OCI-LY7 (cell line): ENCODE measurements at regions not wholly inside any gene's neighbourhood (a gene's known extent, or its start where the extent isn't known, plus 50 kb on each side); places are given as distances from the start of the nearest gene placed in this dataset.

Experiments
- BruUV-seq: library from RNA; stranded (reverse); fragments of 400-500 nt; replicated peaks from 2 replicates; lab custom pipeline; 2021; lab: Mats Ljungman, UMichigan
- CTCF ChIA-PET: fragments of 300-600 bp; sonication (Branson Sonifier 250); formaldehyde crosslinking; loops from one replicate; lab custom pipeline; 2022; ENCODE audit warnings: antibody characterized with exemption; ENCODE audit not compliant: unreplicated experiment; lab: Charles Lee
- POLR2A ChIA-PET: fragments of 300-600 bp; sonication (Branson Sonifier 250); formaldehyde crosslinking; loops from one replicate; lab custom pipeline; 2022; ENCODE audit warnings: antibody characterized with exemption; lab: Charles Lee
- DNase-seq: peaks from one replicate; pipeline ENCODE4 v3.0.0-alpha.2; 2015; ENCODE audit warnings: low spot score
- H2AFZ ChIP-seq: fragments of 200-600 bp; sonication (generic), shearing (Covaris generic); 2 replicates; pipeline ENCODE4 v1.6.1; 2014; ENCODE audit warnings: mild to moderate bottlenecking, antibody characterized with exemption, low read length, moderate library complexity
- H3K27ac ChIP-seq: fragments of 200-600 bp; sonication (generic); 2 replicates; pipeline ENCODE4 v1.5.1; 2014; ENCODE audit warnings: mixed run types, low read depth, mild to moderate bottlenecking, moderate library complexity, low read length, inconsistent platforms; ENCODE audit not compliant: poor library complexity, severe bottlenecking
- H3K36me3 ChIP-seq: fragments of 200-600 bp; sonication (generic); 2 replicates; pipeline ENCODE4 v1.6.1; 2014; ENCODE audit warnings: mild to moderate bottlenecking, antibody characterized with exemption, low read length, moderate library complexity, mixed read lengths; ENCODE audit not compliant: insufficient read depth
- H3K4me1 ChIP-seq: fragments of 200-600 bp; sonication (generic); 2 replicates; pipeline ENCODE4 v1.5.1; 2014; ENCODE audit warnings: mild to moderate bottlenecking, low read length; ENCODE audit not compliant: insufficient read depth, poor library complexity, severe bottlenecking
- H3K4me2 ChIP-seq: fragments of 200-600 bp; sonication (generic); 2 replicates; pipeline ENCODE4 v1.6.1; 2014; ENCODE audit warnings: mild to moderate bottlenecking, low read length
- H3K4me3 ChIP-seq: fragments of 200-600 bp; sonication (generic); 2 replicates; pipeline ENCODE4 v1.5.1; 2014; ENCODE audit warnings: mild to moderate bottlenecking, low read depth, low read length; ENCODE audit not compliant: poor library complexity, severe bottlenecking
- H3K79me2 ChIP-seq: fragments of 200-600 bp; sonication (generic); 2 replicates; pipeline ENCODE4 v1.6.1; 2016; ENCODE audit warnings: low read depth, mild to moderate bottlenecking, low read length, moderate library complexity, mixed read lengths; ENCODE audit not compliant: insufficient read depth
- H3K9me2 ChIP-seq: fragments of 200-600 bp; sonication (generic); 2 replicates; pipeline ENCODE4 v1.6.1; 2016; ENCODE audit warnings: mild to moderate bottlenecking, low read length, mixed read lengths; ENCODE audit not compliant: insufficient read depth
- H3K9me3 ChIP-seq: fragments of 200-600 bp; sonication (generic); 2 replicates; pipeline ENCODE4 v1.6.1; 2014; ENCODE audit warnings: mild to moderate bottlenecking, mixed run types, low read length, mixed read lengths
- H4K20me1 ChIP-seq: fragments of 200-600 bp; sonication (generic); 2 replicates; pipeline ENCODE4 v1.6.1; 2014; ENCODE audit warnings: mild to moderate bottlenecking, antibody characterized with exemption, low read length, moderate library complexity, mixed read lengths; ENCODE audit not compliant: insufficient read depth
- EZH2phosphoT487 ChIP-seq: fragments of 200-600 bp; sonication (generic); IDR thresholded peaks from 2 replicates; pipeline ENCODE4 v1.6.1; 2018; ENCODE audit warnings: low read depth, borderline replicate concordance, mild to moderate bottlenecking, mixed run types, antibody characterized with exemption, low read length, moderate library complexity, mixed read lengths
- intact Hi-C: fragments of 100-400 bp; cut with micrococcal nuclease; formaldehyde crosslinking; loops from one replicate; pipeline ENCODE4 v1.10.0; 2022; ENCODE audit not compliant: unreplicated experiment
- TF ChIP-seq, protein P1 (sequence below): fragments of 200-600 bp; sonication (generic); conservative IDR thresholded peaks from 2 replicates; pipeline ENCODE4 v1.5.1; 2014; ENCODE audit warnings: mild to moderate bottlenecking, antibody characterized with exemption, low read length, moderate library complexity, mixed read lengths

DNA sequence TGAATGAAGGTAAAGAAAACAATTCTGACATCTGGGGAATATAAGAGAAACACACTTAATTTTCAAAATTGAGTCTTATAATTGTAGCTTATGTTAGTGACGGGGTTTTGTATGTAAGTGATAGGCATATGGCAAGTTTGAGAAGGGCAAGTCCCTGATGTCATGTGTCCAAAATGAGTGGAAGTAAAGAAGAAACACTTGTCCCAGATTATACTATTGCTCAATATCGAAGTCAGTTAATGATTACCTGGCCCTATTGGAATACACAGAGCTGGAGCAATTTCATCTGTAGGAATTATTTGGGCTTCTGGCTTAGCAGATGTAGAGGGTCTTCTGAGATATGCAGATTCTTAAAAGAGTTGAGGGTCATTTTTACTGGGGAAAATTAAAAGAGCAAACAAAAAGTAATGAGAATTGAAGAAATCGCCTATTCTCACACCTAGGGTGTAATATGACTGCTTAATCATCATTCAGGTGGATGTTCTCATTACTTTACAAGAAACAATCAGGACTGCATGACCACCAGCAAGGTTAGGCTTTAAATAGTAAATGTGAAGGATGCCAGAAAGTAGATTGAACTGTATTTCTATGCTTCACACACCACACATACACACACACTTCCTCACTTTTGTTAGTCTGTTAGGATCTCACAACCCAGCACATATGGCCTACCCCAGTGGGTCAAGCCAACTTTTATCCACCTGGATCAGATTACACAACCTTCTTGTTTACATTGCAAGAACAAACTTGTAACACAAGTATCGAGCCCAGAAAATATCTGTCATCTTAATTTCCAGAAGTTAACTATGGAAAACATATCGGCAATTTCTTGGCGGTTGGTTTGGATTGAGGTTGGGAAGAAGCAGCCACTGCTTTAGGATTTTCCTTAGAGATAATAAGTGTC lies 183.3 kb upstream of the LRRC3B start:
- H3K9me3 ChIP-seq, result no peaks in the 10 kb centered on the region
- H3K4me3 ChIP-seq, result no peak overlapping the region
- BruUV-seq, result no TSS peak
- no peaks in the 10 kb centered on the region for H4K20me1 ChIP-seq
- no peak overlapping the region for H2AFZ ChIP-seq
- H3K9me2 ChIP-seq, result no peaks in the 10 kb centered on the region
- no peak for DNase-seq
- intact Hi-C loops, result no loop called here
- TF ChIP-seq, protein P1, sequence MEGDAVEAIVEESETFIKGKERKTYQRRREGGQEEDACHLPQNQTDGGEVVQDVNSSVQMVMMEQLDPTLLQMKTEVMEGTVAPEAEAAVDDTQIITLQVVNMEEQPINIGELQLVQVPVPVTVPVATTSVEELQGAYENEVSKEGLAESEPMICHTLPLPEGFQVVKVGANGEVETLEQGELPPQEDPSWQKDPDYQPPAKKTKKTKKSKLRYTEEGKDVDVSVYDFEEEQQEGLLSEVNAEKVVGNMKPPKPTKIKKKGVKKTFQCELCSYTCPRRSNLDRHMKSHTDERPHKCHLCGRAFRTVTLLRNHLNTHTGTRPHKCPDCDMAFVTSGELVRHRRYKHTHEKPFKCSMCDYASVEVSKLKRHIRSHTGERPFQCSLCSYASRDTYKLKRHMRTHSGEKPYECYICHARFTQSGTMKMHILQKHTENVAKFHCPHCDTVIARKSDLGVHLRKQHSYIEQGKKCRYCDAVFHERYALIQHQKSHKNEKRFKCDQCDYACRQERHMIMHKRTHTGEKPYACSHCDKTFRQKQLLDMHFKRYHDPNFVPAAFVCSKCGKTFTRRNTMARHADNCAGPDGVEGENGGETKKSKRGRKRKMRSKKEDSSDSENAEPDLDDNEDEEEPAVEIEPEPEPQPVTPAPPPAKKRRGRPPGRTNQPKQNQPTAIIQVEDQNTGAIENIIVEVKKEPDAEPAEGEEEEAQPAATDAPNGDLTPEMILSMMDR, result no peak
- no peak for TF ChIP-seq EZH2phosphoT487
- no peaks in the 10 kb centered on the region for H3K36me3 ChIP-seq
- POLR2A ChIA-PET, result interaction anchor here (0.6 kb wide), 1 partner anchor 101 kb away, joined by 3 read pairs; no protein-coding TSS in a partner anchor
- H3K79me2 ChIP-seq, result no peaks in the 10 kb centered on the region
- no peak overlapping the region for H3K4me2 ChIP-seq
- no peak overlapping the region for H3K27ac ChIP-seq
- CTCF ChIA-PET, result no interaction called here
- no peaks in the 10 kb centered on the region for H3K4me1 ChIP-seq

DNA sequence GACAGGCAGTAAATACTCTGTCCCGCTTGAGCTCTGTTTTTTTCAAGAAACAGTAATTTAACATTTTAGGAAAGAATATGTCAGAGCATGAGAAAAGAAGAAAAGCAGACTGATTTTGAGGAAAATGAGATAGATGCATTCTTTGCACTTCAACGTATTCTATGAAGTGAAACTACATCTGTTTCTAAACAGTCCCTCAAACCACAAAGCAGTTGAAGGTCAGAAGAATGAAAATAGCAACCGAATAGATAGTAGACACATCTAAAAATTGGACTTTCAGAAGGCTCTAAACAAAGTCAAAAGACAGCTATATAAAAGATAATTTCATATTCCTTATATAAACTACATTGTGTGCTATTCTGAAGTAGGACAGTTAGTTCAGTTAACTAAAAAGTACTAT lies 172.6 kb upstream of the LRRC3B start:
- H4K20me1 ChIP-seq, result no peaks in the 10 kb centered on the region
- TF ChIP-seq EZH2phosphoT487, result no peak
- TF ChIP-seq, protein P1, result no peak
- DNase-seq, result no peak
- no peak overlapping the region for H3K4me2 ChIP-seq
- H3K9me3 ChIP-seq, result no peaks in the 10 kb centered on the region
- H3K79me2 ChIP-seq, result no peaks in the 10 kb centered on the region
- ChIA-PET CTCF (no interaction called here), POLR2A (no interaction called here)
- no peaks in the 10 kb centered on the region for H3K9me2 ChIP-seq
- no peaks in the 10 kb centered on the region for H3K36me3 ChIP-seq
- intact Hi-C loops, result no loop called here
- no peak overlapping the region for H3K4me3 ChIP-seq
- H3K4me1 ChIP-seq, result no peaks in the 10 kb centered on the region
- H2AFZ ChIP-seq, result no peak overlapping the region
- H3K27ac ChIP-seq, result no peak overlapping the region
- no TSS peak for BruUV-seq

GRCh38 chr3:26452363-26452762 lies 170.2 kb upstream of the LRRC3B start:
- Histone ChIP-seq H2AFZ (no peak overlapping the region), H3K4me3 (no peak overlapping the region), H3K4me2 (no peak overlapping the region), H4K20me1 (no peaks in the 10 kb centered on the region), H3K9me3 (no peaks in the 10 kb centered on the region), H3K9me2 (no peaks in the 10 kb centered on the region), H3K79me2 (no peaks in the 10 kb centered on the region), H3K27ac (no peak overlapping the region), H3K36me3 (no peaks in the 10 kb centered on the region), H3K4me1 (no peaks in the 10 kb centered on the region)
- BruUV-seq, result no TSS peak
- no peak for DNase-seq
- no peak for TF ChIP-seq EZH2phosphoT487
- TF ChIP-seq, protein P1, result no peak
- CTCF ChIA-PET, result no interaction called here
- POLR2A ChIA-PET, result interaction anchor here (0.7 kb wide), 1 partner anchor 463 kb away, joined by 3 read pairs; no protein-coding TSS in a partner anchor
- intact Hi-C loops, result no loop called here
